Fibroblast of lung (primary cell): ENCODE measurements at regions not wholly inside any gene's neighbourhood (a gene's known extent, or its start where the extent isn't known, plus 50 kb on each side); places are given as distances from the start of the nearest gene placed in this dataset.

ENCODE experiments used
- CTCF ChIP-seq, 2 donors: IDR thresholded peaks in 1 of 2; conservative IDR thresholded peaks in 1 of 2; 1 replicate in 1 of 2; 2 replicates in 1 of 2; pipeline ENCODE4 v1.5.1; 2011 to 2012; ENCODE audit warnings: low read length in 2 of 2, control low read depth in 1 of 2, inconsistent platforms in 1 of 2, low read depth in 1 of 2, mild to moderate bottlenecking in 1 of 2
- EZH2 ChIP-seq: IDR thresholded peaks from 2 replicates; pipeline ENCODE4 v1.5.1; 2012; ENCODE audit warnings: low read length, control low read depth, mild to moderate bottlenecking; ENCODE audit errors: missing control alignments

GRCh38 chr4:15375667-15376066 lies 52.2 kb upstream of the C1QTNF7 start:
- TF ChIP-seq CTCF (conservative IDR thresholded peaks at IDR 0.05 in 1 of 2, IDR thresholded peaks at IDR 0.05 in 1 of 2; ENCODE audit: low read depth in 1 of 2, low read length in 2 of 2) (no peak), EZH2 (no peak)
